Glutamatergic neuron (in vitro differentiated cells): ENCODE measurements at regions not wholly inside any gene's neighbourhood (a gene's known extent, or its start where the extent isn't known, plus 50 kb on each side); places are given as distances from the start of the nearest gene placed in this dataset.

Source experiments
- DNase-seq: peaks from one replicate; pipeline ENCODE4 v3.0.0; 2022
- H3K27ac Mint-ChIP-seq: one replicate; pipeline ENCODE4 v1.8.0; 2020; ENCODE audit warnings: mild to moderate bottlenecking, mixed read lengths, inconsistent platforms; ENCODE audit not compliant: unreplicated experiment
- H3K27me3 Mint-ChIP-seq: one replicate; pipeline ENCODE4 v1.8.0; 2020; ENCODE audit warnings: mild to moderate bottlenecking, moderate library complexity, mixed read lengths, inconsistent platforms; ENCODE audit not compliant: unreplicated experiment
- H3K36me3 Mint-ChIP-seq: one replicate; pipeline ENCODE4 v1.8.0; 2020; ENCODE audit warnings: mild to moderate bottlenecking, mixed read lengths, inconsistent platforms; ENCODE audit not compliant: unreplicated experiment
- H3K4me1 Mint-ChIP-seq: one replicate; pipeline ENCODE4 v1.8.0; 2020; ENCODE audit warnings: mild to moderate bottlenecking, low read depth, mixed read lengths, inconsistent platforms; ENCODE audit not compliant: unreplicated experiment
- H3K4me3 Mint-ChIP-seq: one replicate; pipeline ENCODE4 v1.8.0; 2020; ENCODE audit warnings: mild to moderate bottlenecking, mixed read lengths, inconsistent platforms; ENCODE audit not compliant: unreplicated experiment
- H3K9me3 Mint-ChIP-seq: one replicate; pipeline ENCODE4 v1.8.0; 2020; ENCODE audit warnings: mild to moderate bottlenecking, moderate library complexity, mixed read lengths, inconsistent platforms; ENCODE audit not compliant: unreplicated experiment
- CTCF ChIP-seq: fragments of 200-600 bp; sonication (generic); IDR thresholded peaks from one replicate; pipeline ENCODE4 v1.5.0; 2021; ENCODE audit not compliant: partially characterized antibody, unreplicated experiment

DNA sequence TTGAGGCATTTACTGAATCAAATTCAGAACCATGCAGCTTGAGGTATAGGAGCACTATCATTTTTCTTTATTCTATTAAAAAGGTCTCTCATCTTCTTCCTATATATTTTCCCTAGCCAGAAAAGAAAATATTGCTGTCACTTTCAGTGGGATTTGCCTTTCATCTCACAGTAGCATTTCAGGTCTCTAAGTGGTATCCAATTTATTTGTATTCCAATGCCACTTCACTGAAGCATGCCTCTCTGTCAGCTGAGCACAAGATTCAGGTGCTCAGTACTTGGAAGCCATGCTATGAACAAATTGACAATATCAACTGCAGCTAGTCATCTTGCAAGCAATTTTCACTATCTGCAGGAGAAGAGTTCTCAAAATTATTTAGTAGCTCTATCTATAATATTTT lies 457.2 kb upstream of the SLC39A10 start:
- no peak for TF ChIP-seq CTCF
- Mint-ChIP-seq H3K4me1 (no peaks in the 10 kb centered on the region), H3K27me3 (no peaks in the 10 kb centered on the region), H3K36me3 (no peaks in the 10 kb centered on the region), H3K27ac (no peak overlapping the region), H3K4me3 (no peak overlapping the region), H3K9me3 (no peaks in the 10 kb centered on the region)
- DNase-seq = no peak

DNA sequence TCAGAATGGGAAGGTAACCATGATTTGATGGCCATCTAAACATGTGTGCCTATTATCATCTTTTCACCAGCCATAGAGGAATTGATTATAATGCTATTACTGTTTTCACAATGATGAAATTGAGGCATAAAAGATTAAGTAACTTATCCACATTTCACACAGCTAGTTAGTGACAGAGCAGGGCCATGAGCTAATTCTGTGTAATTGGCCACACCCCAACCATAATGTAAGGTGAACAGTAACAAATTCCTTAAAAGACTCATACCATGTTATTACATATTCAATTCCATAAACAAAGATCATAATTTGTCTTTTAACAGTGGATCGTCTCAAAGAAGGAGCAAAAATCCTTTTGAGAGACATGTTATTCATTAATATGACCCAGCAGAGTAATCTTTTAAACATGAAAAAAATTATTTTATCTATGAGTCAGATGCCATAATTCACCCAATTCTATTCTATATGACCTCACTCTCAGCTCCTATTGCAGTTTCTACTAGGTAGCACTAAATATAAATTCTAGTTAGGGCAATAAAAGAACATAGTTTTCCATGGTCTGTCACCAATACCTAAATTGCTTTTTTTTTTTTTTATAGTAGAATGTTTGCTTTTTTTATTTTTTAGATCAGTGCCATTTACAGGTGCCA lies 475.8 kb upstream of the SLC39A10 start:
- no peak overlapping the region for H3K4me3 Mint-ChIP-seq
- H3K36me3 Mint-ChIP-seq = no peaks in the 10 kb centered on the region
- no peak for DNase-seq
- no peak overlapping the region for H3K27ac Mint-ChIP-seq
- no peaks in the 10 kb centered on the region for H3K27me3 Mint-ChIP-seq
- no peak for TF ChIP-seq CTCF
- H3K4me1 Mint-ChIP-seq = no peaks in the 10 kb centered on the region
- H3K9me3 Mint-ChIP-seq = no peaks in the 10 kb centered on the region

DNA sequence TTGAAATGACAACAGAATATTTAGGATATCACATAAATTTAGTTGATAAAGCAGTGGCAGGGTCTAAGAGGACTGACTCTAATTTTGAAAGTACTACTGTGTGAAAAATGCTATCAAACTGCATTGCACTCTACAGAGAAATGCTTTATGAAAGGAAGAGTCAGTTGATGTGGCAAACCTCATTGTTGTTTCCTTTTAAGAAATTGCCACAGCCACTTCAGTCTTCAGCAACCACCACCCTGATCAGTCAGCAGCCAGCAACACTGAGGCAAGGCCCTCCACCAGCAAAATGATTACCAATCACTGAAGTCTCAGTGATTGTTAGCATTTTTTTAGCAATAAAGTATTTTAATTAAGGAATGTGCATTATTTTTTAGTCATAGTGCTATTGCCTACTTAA lies 488.7 kb upstream of the SLC39A10 start:
- no peak for TF ChIP-seq CTCF
- Mint-ChIP-seq H3K9me3 (no peaks in the 10 kb centered on the region), H3K27ac (no peak overlapping the region), H3K4me3 (no peak overlapping the region), H3K4me1 (peaks cover 1% of the 10 kb centered on the region), H3K36me3 (no peaks in the 10 kb centered on the region), H3K27me3 (no peaks in the 10 kb centered on the region)
- no peak for DNase-seq

DNA sequence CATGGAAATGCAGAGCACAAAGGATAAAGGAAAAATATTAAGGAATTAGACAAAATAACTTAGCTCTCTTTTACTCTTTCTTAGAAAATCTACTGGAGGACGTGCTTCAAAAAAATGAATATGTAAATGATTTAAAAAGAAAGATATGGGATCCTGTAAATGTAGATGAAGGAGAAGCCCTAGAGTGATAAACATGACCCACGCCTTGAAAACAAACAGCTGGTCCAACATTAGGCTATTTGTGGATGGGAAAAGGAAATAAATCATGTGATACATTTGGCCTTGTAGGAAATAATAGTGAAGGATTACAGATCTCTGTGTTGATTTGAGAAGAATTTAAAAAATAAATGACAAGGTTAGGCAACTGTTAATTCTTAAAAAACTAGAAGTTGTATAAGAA lies 492.1 kb upstream of the SLC39A10 start:
- no peaks in the 10 kb centered on the region for H3K9me3 Mint-ChIP-seq
- H3K27me3 Mint-ChIP-seq = no peaks in the 10 kb centered on the region
- no peak for DNase-seq
- H3K4me1 Mint-ChIP-seq = peaks cover 1% of the 10 kb centered on the region
- no peak overlapping the region for H3K4me3 Mint-ChIP-seq
- no peak for TF ChIP-seq CTCF
- H3K36me3 Mint-ChIP-seq = no peaks in the 10 kb centered on the region
- H3K27ac Mint-ChIP-seq = no peak overlapping the region

- no peak for DNase-seq
- no peaks in the 10 kb centered on the region for H3K36me3 Mint-ChIP-seq
- no peak for TF ChIP-seq CTCF
- no peak overlapping the region for H3K27ac Mint-ChIP-seq
- no peaks in the 10 kb centered on the region for H3K9me3 Mint-ChIP-seq
- H3K27me3 Mint-ChIP-seq = no peaks in the 10 kb centered on the region
- H3K4me3 Mint-ChIP-seq = no peak overlapping the region
- peaks cover 1% of the 10 kb centered on the region for H3K4me1 Mint-ChIP-seq
These were observed 494.1 kb upstream of the SLC39A10 start for GRCh38 chr2:195162918-195163317.
